Keratinocyte (primary cell): ENCODE measurements at regions not wholly inside any gene's neighbourhood (a gene's known extent, or its start where the extent isn't known, plus 50 kb on each side); places are given as distances from the start of the nearest gene placed in this dataset.

Experiments used
- DNase-seq: peaks from one replicate; pipeline ENCODE4 v3.0.0-alpha.2; 2011; ENCODE audit warnings: low read depth, missing footprints, low spot score
- FAIRE-seq: peaks from 2 replicates; lab custom pipeline; 2011; peaks lifted over from hg19 to GRCh38; lab: Jason Lieb, UNC
- H2AFZ ChIP-seq: 2 replicates; pipeline ENCODE4 v1.6.0; 2012; ENCODE audit warnings: low read length, control low read depth, inconsistent platforms; ENCODE audit not compliant: control insufficient read depth
- H3K27ac ChIP-seq: 2 replicates; pipeline ENCODE4 v1.5.1; 2011; ENCODE audit warnings: low read length; ENCODE audit not compliant: control insufficient read depth, insufficient read depth
- H3K27me3 ChIP-seq: 3 replicates; pipeline ENCODE4 v1.6.0; 2011; ENCODE audit warnings: low read length; ENCODE audit not compliant: control insufficient read depth, insufficient read depth; ENCODE audit errors: extremely low read depth
- H3K36me3 ChIP-seq, 2 experiments: 2 replicates in 1 of 2; 3 replicates in 1 of 2; pipeline ENCODE4 v1.5.1; 2011; ENCODE audit warnings: low read length in 2 of 2, mild to moderate bottlenecking in 1 of 2; ENCODE audit not compliant: control insufficient read depth in 2 of 2, insufficient read depth in 2 of 2; ENCODE audit errors: extremely low read depth in 1 of 2
- H3K4me1 ChIP-seq: 3 replicates; pipeline ENCODE4 v1.5.1; 2011; ENCODE audit warnings: low read length; ENCODE audit not compliant: control insufficient read depth, insufficient read depth; ENCODE audit errors: extremely low read depth
- H3K4me2 ChIP-seq: 3 replicates; pipeline ENCODE4 v1.6.0; 2011; ENCODE audit warnings: low read depth, low read length; ENCODE audit not compliant: control insufficient read depth, insufficient read depth; ENCODE audit errors: extremely low read depth
- H3K4me3 ChIP-seq, 3 experiments: fragments of 200-600 bp in 1 of 3; sonication (generic) in 1 of 3; 2 replicates in 2 of 3; 3 replicates in 1 of 3; pipeline ENCODE4 v1.5.1; 2011 to 2016; ENCODE audit warnings: low read length in 3 of 3, mild to moderate bottlenecking in 3 of 3, control low read depth in 2 of 3, inconsistent platforms in 1 of 3, low read depth in 1 of 3, mixed read lengths in 1 of 3, mixed run types in 1 of 3, moderate library complexity in 1 of 3; ENCODE audit not compliant: control insufficient read depth in 2 of 3, insufficient read depth in 2 of 3; ENCODE audit errors: extremely low read depth in 1 of 3
- H3K79me2 ChIP-seq: 2 replicates; pipeline ENCODE4 v1.6.0; 2012; ENCODE audit warnings: low read length; ENCODE audit not compliant: control insufficient read depth, insufficient read depth
- H3K9ac ChIP-seq: 3 replicates; pipeline ENCODE4 v1.6.0; 2011; ENCODE audit warnings: low read length; ENCODE audit not compliant: control insufficient read depth, insufficient read depth; ENCODE audit errors: extremely low read depth
- H3K9me1 ChIP-seq: 3 replicates; pipeline ENCODE4 v1.6.0; 2011; ENCODE audit warnings: low read length; ENCODE audit not compliant: control insufficient read depth, insufficient read depth; ENCODE audit errors: extremely low read depth
- H3K9me3 ChIP-seq: 2 replicates; pipeline ENCODE4 v1.5.1; 2012; ENCODE audit warnings: low read depth, low read length; ENCODE audit not compliant: control insufficient read depth
- H4K20me1 ChIP-seq: 3 replicates; pipeline ENCODE4 v1.6.0; 2011; ENCODE audit warnings: low read length; ENCODE audit not compliant: control insufficient read depth, insufficient read depth; ENCODE audit errors: extremely low read depth
- EZH2 ChIP-seq: IDR thresholded peaks from one replicate; pipeline ENCODE4 v1.6.1; 2012; ENCODE audit warnings: inconsistent platforms, mild to moderate bottlenecking, low read length, moderate library complexity
- dilution Hi-C: fragments of 300-500 bp; cut with MboI; formaldehyde crosslinking; loops from one replicate; pipeline ENCODE4 v1.7.0; 2020; ENCODE audit warnings: low sequenced_read_pairs; ENCODE audit not compliant: extremely low pct_ligation_motif_present
- TF ChIP-seq, protein P1 (sequence below), 3 experiments: IDR thresholded peaks in 1 of 3; conservative IDR thresholded peaks in 1 of 3; optimal IDR thresholded peaks in 1 of 3; 2 replicates in 2 of 3; 3 replicates in 1 of 3; pipeline versions ENCODE3 to v1.5.1; 2011; ENCODE audit warnings: low read length in 3 of 3, mild to moderate bottlenecking in 3 of 3, moderate library complexity in 2 of 3, control low read depth in 1 of 3, inconsistent platforms in 1 of 3; ENCODE audit not compliant: insufficient read depth in 2 of 3; ENCODE audit errors: extremely low read depth in 1 of 3

DNA sequence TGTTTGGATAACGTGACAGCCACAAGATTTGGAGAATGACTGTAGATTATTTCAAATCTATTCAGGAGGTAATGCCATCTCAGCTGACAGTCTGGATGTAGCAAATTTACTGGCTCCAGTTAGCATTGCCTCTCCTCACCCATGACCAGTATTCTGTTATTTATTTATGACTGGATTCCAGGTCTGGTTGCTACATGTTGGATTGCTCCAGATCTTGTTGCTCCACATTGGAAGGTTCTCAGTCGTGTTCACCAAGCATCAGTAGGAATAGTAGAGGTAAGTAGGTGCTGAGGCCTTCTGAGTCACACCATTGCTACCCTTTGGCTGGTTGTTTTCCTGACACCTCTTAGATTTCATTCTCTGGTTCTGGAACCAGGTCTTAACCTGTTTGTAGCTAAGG is 69.5 kb upstream of the ELOVL5 start:
- Histone ChIP-seq H3K27ac (no peak overlapping the region), H3K9ac (no peak overlapping the region), H3K79me2 (no peaks in the 10 kb centered on the region), H3K4me1 (no peaks in the 10 kb centered on the region), H3K9me1 (no peaks in the 10 kb centered on the region), H4K20me1 (no peaks in the 10 kb centered on the region), H2AFZ (no peak overlapping the region), H3K36me3 (no peaks in the 10 kb centered on the region), H3K4me3 (no peak overlapping the region), H3K27me3 (peaks cover 8% of the 10 kb centered on the region), H3K4me2 (no peak overlapping the region), H3K9me3 (no peaks in the 10 kb centered on the region)
- DNase-seq (no peak), FAIRE-seq (no peak)
- TF ChIP-seq, protein P1, sequence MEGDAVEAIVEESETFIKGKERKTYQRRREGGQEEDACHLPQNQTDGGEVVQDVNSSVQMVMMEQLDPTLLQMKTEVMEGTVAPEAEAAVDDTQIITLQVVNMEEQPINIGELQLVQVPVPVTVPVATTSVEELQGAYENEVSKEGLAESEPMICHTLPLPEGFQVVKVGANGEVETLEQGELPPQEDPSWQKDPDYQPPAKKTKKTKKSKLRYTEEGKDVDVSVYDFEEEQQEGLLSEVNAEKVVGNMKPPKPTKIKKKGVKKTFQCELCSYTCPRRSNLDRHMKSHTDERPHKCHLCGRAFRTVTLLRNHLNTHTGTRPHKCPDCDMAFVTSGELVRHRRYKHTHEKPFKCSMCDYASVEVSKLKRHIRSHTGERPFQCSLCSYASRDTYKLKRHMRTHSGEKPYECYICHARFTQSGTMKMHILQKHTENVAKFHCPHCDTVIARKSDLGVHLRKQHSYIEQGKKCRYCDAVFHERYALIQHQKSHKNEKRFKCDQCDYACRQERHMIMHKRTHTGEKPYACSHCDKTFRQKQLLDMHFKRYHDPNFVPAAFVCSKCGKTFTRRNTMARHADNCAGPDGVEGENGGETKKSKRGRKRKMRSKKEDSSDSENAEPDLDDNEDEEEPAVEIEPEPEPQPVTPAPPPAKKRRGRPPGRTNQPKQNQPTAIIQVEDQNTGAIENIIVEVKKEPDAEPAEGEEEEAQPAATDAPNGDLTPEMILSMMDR (optimal IDR thresholded peaks at IDR 0.05 in 1 of 3, IDR thresholded peaks at IDR 0.05 in 1 of 3, conservative IDR thresholded peaks at IDR 0.05 in 1 of 3; ENCODE audit: extremely low read depth in 1 of 3, insufficient read depth in 2 of 3, low read length in 3 of 3) = no peak
- TF ChIP-seq EZH2 = no peak
- dilution Hi-C loops = no loop called here

DNA sequence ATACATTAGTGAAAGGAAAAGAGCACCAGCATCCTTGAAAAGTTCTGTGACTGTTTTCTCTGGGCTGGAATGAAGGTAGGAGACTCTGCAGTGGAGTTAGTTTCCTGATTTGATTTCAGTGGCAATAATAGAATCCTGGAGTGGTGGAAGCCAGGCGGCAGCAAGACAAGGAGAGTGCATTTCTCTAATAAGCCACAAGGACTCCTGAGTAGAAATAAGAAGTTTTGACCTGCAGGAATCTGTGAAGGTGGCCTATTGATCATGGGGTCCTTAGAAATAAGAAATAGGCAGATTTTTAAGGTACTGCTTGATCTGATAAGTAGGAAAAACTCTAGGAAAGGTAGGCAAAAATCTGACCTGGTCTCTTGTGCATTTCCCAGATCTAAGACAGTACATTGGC is 68.4 kb upstream of the ELOVL5 start:
- no peak overlapping the region for H3K27ac ChIP-seq
- no peak for DNase-seq

More for the DNA sequence above, 68.4 kb upstream of the ELOVL5 start:
- no peaks in the 10 kb centered on the region for H3K9me3 ChIP-seq
- FAIRE-seq = no peak
- dilution Hi-C loops = no loop called here
- TF ChIP-seq, protein P1 (optimal IDR thresholded peaks at IDR 0.05 in 1 of 3, IDR thresholded peaks at IDR 0.05 in 1 of 3, conservative IDR thresholded peaks at IDR 0.05 in 1 of 3; ENCODE audit: extremely low read depth in 1 of 3, insufficient read depth in 2 of 3, low read length in 3 of 3) = peak in 1 of 3 experiments; percentile 10
- no peak for TF ChIP-seq EZH2
- H3K9ac ChIP-seq = no peak overlapping the region
- H2AFZ ChIP-seq = no peak overlapping the region
- no peaks in the 10 kb centered on the region for H3K9me1 ChIP-seq
- H3K4me2 ChIP-seq = no peak overlapping the region
- no peaks in the 10 kb centered on the region for H3K4me1 ChIP-seq
- no peak overlapping the region for H3K4me3 ChIP-seq
- no peaks in the 10 kb centered on the region for H3K79me2 ChIP-seq
- H3K27me3 ChIP-seq = peaks cover 2% of the 10 kb centered on the region
- H4K20me1 ChIP-seq = no peaks in the 10 kb centered on the region
- no peaks in the 10 kb centered on the region for H3K36me3 ChIP-seq
